Astrocyte of the spinal cord (primary cell): ENCODE measurements at regions not wholly inside any gene's neighbourhood (a gene's known extent, or its start where the extent isn't known, plus 50 kb on each side); places are given as distances from the start of the nearest gene placed in this dataset.

Experiments used
- DNase-seq: peaks from one replicate; pipeline ENCODE4 v3.0.0; 2011; ENCODE audit warnings: low read depth, low spot score
- H3K4me3 ChIP-seq: 2 replicates; pipeline ENCODE4 v1.5.1; 2011; ENCODE audit warnings: low read depth, mild to moderate bottlenecking, low read length, moderate library complexity
- in situ Hi-C: cut with HindIII; loops from 2 replicates; pipeline ENCODE4 v1.10.0; 2017; ENCODE audit warnings: low sequenced_read_pairs
- TF ChIP-seq, protein P1 (sequence below): IDR thresholded peaks from 2 replicates; pipeline ENCODE4 v1.5.1; 2012; ENCODE audit warnings: low read depth, mild to moderate bottlenecking, low read length, inconsistent platforms

DNA sequence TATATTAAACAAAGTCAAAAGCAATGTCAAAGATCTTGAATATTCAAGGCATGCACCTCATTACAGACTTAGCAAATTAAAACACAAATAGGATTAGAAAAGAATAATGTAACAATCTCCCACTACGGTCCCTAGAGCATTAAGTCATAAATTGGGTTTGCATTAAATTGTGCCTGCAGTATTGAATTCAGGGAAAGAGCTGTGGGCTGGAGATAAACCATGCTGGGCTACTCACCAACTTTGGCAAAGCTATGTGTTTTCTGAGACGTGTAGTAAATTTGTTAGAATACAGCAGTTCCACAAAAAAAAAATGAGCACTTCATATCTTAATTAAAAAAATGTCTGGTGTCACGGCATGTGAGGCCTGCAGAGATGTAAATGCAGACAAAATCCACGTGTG lies 241.6 kb downstream of the SNX10 start:
- in situ Hi-C loops = no loop called here
- H3K4me3 ChIP-seq = no peak overlapping the region
- DNase-seq = no peak
- TF ChIP-seq, protein P1, sequence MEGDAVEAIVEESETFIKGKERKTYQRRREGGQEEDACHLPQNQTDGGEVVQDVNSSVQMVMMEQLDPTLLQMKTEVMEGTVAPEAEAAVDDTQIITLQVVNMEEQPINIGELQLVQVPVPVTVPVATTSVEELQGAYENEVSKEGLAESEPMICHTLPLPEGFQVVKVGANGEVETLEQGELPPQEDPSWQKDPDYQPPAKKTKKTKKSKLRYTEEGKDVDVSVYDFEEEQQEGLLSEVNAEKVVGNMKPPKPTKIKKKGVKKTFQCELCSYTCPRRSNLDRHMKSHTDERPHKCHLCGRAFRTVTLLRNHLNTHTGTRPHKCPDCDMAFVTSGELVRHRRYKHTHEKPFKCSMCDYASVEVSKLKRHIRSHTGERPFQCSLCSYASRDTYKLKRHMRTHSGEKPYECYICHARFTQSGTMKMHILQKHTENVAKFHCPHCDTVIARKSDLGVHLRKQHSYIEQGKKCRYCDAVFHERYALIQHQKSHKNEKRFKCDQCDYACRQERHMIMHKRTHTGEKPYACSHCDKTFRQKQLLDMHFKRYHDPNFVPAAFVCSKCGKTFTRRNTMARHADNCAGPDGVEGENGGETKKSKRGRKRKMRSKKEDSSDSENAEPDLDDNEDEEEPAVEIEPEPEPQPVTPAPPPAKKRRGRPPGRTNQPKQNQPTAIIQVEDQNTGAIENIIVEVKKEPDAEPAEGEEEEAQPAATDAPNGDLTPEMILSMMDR = no peak

DNA sequence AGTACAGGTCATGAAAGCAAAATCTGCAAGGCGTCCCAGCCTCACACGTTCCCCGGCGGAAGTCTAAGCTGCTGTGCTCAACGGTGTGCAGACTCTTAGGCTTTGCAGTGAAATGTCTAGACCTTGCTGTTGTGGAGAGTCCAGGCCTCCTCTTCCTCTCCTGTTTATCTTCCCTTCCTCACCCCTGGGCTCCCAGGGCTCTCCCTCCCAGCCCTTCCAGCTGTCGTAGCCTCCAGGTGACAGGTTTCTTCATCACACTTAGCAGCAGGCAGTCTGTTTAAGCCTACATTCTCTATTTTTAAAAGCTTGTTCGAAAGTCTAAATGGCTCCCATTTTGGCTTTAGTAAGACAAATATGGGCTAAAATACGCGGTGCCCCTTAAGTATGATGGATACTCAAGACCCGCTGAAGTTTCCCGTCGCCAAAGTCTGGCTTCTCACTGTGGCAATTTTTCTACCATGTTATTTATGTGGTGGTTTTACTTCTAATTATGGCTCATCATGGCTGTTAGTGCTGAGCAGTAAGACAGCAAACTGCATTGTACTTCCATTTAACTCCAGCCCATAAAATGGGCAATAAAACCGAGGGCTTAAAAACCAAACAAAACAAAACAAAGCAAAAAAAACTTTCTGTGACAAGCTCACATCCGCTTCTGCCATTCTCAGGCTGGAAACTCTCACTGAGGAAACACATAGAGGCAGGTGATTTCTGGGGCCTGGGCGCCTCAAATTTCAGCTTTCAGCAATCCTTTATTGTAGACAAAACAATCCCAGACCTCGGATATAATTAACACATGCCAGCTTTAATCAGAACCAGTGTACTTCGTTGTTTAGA lies 243.2 kb downstream of the SNX10 start:
- H3K4me3 ChIP-seq = no peak overlapping the region
- in situ Hi-C loops = no loop called here
- TF ChIP-seq, protein P1 = no peak
- no peak for DNase-seq

DNA sequence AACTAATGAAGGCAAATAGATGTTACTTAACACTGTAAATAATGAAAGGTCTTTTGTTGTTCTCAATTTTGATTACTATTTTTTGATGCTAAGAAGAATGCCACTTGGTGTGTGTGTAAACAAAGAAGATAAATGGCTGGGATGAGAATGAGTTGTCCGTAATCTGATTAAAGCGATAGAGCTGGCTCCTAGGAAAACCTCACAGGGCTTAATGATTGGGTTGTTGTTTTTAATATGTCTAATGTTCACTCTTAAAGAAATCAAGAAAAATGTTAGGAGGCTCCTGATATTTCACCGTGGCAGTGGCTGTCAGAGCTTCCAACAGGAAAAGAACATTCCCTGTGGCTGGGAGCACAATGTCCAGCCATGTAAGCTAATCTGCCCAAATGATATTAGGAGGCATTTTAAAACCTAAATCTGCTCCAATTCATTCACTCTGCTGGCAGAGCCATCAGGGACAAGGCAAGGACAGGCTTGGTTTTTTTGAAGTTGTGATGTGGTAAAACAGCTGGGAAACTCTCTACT lies 243.9 kb downstream of the SNX10 start:
- TF ChIP-seq, protein P1 = no peak
- in situ Hi-C loops = no loop called here
- DNase-seq = no peak
- H3K4me3 ChIP-seq = no peak overlapping the region

DNA sequence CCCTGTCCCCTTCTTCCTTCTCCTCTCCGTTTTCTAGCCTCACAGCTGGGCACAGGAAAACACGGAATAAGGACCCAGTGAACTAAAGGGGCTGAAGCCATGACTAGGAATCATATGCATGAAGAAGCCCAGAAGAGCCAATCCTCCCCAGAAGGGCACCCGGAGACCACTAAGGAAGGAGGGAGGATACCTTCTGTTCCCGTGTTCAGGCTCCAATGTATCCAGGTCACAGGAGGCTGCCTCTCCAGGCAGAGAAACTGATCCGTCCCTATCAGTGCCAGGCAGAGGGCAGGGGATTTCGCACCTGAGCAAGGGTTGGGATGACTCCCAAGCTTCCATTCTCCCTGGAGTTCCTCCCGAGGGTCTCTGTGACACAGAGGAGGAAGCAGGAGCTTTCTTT lies 246.6 kb downstream of the SNX10 start:
- TF ChIP-seq, protein P1 = no peak
- in situ Hi-C loops = no loop called here
- no peak for DNase-seq
- no peak overlapping the region for H3K4me3 ChIP-seq

DNA sequence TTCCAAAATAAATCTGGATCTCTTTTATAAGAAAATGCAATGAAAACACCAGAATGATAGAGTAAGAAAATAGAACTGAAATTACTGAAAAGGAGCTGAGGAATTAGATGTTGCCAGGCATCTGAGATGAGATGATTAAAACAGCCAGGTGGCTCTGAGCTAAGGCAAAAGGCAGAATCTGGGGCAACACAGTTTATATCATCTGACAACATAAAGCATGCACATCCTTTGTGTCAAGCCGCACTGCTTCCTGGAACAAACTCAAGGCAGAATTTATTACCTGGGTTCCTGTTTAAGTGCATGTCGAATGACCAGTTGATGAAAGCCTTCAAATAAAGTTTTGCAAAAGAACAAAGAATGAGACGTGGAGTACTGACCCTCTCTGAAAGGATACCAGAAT lies 247.0 kb downstream of the SNX10 start:
- no peak overlapping the region for H3K4me3 ChIP-seq
- DNase-seq = no peak
- in situ Hi-C loops = no loop called here
- TF ChIP-seq, protein P1 = no peak

DNA sequence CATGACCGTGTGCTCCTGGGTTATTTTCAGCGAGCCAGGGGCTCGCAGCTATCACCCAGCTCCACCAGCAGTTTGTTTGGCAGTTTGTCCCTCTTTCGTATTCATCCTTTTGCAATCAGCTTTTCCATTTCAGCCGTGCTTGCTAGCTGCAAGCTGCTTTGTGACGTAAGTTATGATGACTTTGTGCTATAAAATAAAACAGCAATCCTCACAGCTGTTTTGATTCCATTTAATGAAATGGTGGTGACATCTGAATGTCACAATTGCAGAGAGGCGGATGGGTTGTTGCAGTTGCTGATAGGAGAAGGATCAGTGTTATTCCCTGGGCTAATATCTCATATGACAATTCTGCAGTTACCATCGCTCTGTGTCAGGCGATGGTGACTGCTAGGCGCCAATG lies 251.7 kb downstream of the SNX10 start:
- TF ChIP-seq, protein P1 = no peak
- no peak overlapping the region for H3K4me3 ChIP-seq
- DNase-seq = no peak
- in situ Hi-C loops = no loop called here
